ENCODE measurements at regions not wholly inside any gene's neighbourhood (a gene's known extent, or its start where the extent isn't known, plus 50 kb on each side); places are given as distances from the start of the nearest gene placed in this dataset.

DNA sequence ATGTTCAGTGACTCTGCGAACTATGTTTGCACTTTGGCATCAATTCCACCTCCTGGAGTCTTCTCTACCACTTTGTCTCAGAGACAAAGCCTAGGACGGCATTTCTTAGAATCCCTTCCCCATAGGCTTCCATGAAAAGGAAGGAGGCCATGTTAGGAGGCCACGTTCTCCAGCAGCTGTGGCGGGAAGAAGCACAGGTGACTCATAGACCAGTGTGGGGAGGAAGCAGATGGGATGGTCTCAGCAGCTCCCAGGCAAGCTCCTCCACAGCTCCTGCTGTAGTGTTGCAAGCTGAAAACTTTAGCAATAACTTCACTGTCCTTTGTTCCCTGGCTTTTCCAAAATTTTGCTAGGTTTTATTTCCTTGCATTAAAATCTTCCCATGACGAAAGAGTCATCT is 781.3 kb upstream of the ID2 start:
- H3K36me3 ChIP-seq: no peaks in the 10 kb centered on the region
- H3K4me1 ChIP-seq (replicated peaks): peaks cover under 1% of the 10 kb centered on the region; the same call in 1 of the 2 replicates
- DNase-seq (ENCODE audit: low read depth in 1 of 2, low spot score in 2 of 2): no peak
- H3K4me3 ChIP-seq: no peak overlapping the region
- no peaks in the 10 kb centered on the region for H3K9me3 ChIP-seq (replicated peaks)
- H3K27me3 ChIP-seq (replicated peaks): no peaks in the 10 kb centered on the region
- H3K27ac ChIP-seq: no peak overlapping the region

DNA sequence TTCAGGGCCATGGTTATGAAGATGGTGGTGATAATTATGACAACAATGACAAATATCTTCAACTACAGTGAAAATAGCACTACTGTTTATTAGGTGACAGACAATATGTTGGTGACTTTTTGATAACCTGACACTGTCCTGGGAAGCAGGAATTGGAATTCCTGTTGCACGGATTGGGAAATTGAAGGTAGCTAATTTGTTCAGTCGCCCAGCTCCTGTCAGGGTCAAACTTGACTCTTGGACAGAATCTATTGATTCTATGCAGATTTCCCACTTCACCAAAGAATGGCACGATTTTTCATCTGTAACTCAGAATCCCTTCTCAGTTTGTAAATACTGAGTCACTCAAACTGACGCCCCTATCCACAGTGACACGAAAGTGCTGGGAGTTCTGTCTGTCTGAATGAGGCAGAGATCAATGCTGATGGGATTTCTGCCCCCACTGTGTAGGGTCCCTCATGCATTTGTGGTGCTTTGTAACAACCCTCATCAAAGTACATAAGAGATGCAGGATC is 779.5 kb upstream of the ID2 start:
- H3K9me3 ChIP-seq (replicated peaks): no peaks in the 10 kb centered on the region
- no peaks in the 10 kb centered on the region for H3K4me1 ChIP-seq (replicated peaks)
- DNase-seq (ENCODE audit: low read depth in 1 of 2, low spot score in 2 of 2): no peak
- no peak overlapping the region for H3K4me3 ChIP-seq
- no peaks in the 10 kb centered on the region for H3K36me3 ChIP-seq
- H3K27ac ChIP-seq: no peak overlapping the region
- H3K27me3 ChIP-seq (replicated peaks): no peaks in the 10 kb centered on the region

DNA sequence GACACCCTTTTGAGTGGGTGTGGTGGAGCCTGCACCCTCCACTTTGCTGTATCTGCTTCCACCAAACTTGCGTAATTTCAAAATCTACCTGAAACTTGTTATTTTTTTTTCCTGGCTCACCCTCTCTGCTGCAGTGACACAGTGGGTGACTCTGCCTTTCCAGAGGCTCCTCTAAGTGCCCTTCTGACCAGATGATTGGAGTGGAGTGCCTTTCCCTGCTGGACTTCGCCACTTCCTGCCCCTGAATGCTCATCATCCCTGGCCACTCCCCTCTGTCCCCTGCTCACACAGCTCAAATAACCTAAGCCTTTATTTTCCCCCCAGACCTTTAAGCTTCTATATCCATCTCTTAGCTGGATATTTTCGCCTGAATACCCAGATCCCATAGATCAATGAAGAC is 777.5 kb upstream of the ID2 start:
- no peak for DNase-seq (ENCODE audit: low read depth in 1 of 2, low spot score in 2 of 2)
- Histone ChIP-seq H3K4me1 (replicated peaks) (no peaks in the 10 kb centered on the region), H3K36me3 (no peaks in the 10 kb centered on the region), H3K27me3 (replicated peaks) (no peaks in the 10 kb centered on the region), H3K4me3 (no peak overlapping the region), H3K9me3 (replicated peaks) (no peaks in the 10 kb centered on the region), H3K27ac (no peak overlapping the region)

DNA sequence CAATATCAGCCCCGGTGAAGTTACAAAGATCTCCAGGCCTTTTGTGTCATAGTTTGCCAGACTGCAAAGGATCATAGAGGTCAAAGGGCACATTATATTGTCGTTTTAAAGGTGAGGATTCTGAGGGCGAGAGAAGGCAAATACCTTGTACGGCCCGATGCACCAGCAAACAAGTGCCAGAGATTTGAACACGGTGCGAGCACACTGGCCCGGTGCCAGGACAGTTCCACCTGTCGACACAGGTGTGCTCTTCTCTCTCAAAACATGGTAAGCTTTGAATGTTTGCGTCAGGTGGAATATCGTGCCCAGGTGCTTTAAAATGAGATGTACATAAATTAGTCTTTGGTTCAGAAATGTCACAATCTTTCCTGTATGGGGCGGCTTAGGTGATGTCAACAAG is 776.1 kb upstream of the ID2 start:
- no peaks in the 10 kb centered on the region for H3K36me3 ChIP-seq
- DNase-seq (ENCODE audit: low read depth in 1 of 2, low spot score in 2 of 2): no peak
- H3K27me3 ChIP-seq (replicated peaks): no peaks in the 10 kb centered on the region
- no peaks in the 10 kb centered on the region for H3K4me1 ChIP-seq (replicated peaks)
- no peaks in the 10 kb centered on the region for H3K9me3 ChIP-seq (replicated peaks)
- no peak overlapping the region for H3K4me3 ChIP-seq
- H3K27ac ChIP-seq: no peak overlapping the region

DNA sequence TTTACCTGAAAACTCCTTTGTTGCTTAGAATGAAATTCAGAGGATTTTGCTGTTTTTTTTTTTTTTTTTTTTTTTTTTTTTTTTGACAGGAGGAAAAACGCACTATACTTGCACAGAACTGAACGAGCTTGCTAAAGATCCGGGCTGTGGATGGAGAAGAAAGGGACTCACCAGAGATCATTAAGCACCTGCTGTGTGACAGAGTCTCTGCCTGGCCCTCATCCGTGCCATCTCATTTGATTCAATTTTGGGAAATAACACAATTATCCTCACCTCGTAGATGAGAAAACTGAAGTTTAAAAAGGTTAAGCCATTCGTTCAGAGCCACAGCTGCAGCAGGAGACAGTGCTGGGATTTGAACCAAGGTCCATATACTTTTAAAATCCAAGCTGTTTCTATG is 775.4 kb upstream of the ID2 start:
- Histone ChIP-seq H3K36me3 (no peaks in the 10 kb centered on the region), H3K4me3 (no peak overlapping the region), H3K27me3 (replicated peaks) (no peaks in the 10 kb centered on the region), H3K27ac (no peak overlapping the region), H3K4me1 (replicated peaks) (no peaks in the 10 kb centered on the region), H3K9me3 (replicated peaks) (no peaks in the 10 kb centered on the region)
- no peak for DNase-seq (ENCODE audit: low read depth in 1 of 2, low spot score in 2 of 2)

DNA sequence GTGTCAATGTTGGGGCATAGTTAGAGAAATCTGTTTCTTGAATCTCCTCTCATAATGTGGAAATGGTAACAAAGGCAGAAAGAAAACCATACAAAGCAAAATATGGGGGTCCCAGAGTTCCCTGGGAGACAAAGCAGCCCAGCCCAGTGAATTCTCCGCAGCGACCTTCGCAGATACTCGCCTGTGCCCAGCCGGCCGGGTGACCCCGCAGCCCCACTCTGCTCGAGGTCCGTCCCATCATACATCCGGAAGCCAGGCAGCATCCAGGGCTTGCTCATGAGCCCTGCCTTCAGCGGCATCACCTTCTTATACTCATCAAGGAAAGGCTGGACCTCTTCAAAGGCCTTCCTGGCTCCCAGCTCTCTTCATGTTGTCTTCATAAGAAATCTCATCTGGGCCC is 774.8 kb upstream of the ID2 start:
- H3K27me3 ChIP-seq (replicated peaks): no peaks in the 10 kb centered on the region
- H3K9me3 ChIP-seq (replicated peaks): no peaks in the 10 kb centered on the region
- no peaks in the 10 kb centered on the region for H3K4me1 ChIP-seq (replicated peaks)
- no peak for DNase-seq (ENCODE audit: low read depth in 1 of 2, low spot score in 2 of 2)
- no peaks in the 10 kb centered on the region for H3K36me3 ChIP-seq
- no peak overlapping the region for H3K27ac ChIP-seq
- H3K4me3 ChIP-seq: no peak overlapping the region

DNA sequence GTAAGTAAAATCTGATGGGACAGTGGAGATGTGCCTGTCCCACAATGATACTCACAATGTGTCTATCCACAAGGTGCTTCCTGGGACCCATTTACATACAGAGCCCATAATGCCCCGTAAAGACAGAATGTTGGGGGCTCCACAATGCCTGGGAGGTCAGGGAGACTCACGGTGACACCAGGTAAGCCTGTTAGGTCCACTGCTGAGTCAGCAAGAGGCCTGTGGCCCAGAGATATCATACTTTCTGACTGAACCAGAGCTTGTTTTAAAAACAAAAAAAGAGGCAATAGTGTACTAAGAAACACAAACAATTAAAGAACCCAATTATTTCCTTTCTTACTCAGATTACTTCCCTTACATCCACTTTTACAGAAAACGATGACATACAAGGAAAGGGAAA is 771.1 kb upstream of the ID2 start:
- Histone ChIP-seq H3K27me3 (replicated peaks) (no peaks in the 10 kb centered on the region), H3K4me3 (no peak overlapping the region), H3K36me3 (no peaks in the 10 kb centered on the region), H3K9me3 (replicated peaks) (no peaks in the 10 kb centered on the region), H3K4me1 (replicated peaks) (no peaks in the 10 kb centered on the region), H3K27ac (no peak overlapping the region)
- DNase-seq (ENCODE audit: low read depth in 1 of 2, low spot score in 2 of 2): no peak

DNA sequence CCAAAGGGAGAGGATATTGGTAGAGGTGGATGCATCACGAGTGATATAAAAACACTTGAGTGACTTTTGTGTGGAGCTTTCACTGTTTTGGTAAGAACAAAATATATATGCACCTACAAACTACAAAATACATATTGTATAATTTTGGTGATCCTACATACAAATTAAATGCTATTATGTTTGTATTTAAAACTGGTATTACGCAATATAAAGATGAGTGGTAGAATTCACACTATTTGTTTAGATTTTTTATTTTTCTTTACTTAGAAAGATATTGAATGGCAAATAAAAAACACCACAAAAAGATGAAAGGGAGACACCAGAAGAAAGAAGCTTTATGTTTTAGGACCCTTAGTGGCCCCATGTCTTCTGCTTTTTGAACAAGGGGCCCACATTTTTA is 770.7 kb upstream of the ID2 start:
- Histone ChIP-seq H3K9me3 (replicated peaks) (no peaks in the 10 kb centered on the region), H3K36me3 (no peaks in the 10 kb centered on the region), H3K4me3 (no peak overlapping the region), H3K27me3 (replicated peaks) (no peaks in the 10 kb centered on the region), H3K27ac (no peak overlapping the region), H3K4me1 (replicated peaks) (no peaks in the 10 kb centered on the region)
- no peak for DNase-seq (ENCODE audit: low read depth in 1 of 2, low spot score in 2 of 2)

DNA sequence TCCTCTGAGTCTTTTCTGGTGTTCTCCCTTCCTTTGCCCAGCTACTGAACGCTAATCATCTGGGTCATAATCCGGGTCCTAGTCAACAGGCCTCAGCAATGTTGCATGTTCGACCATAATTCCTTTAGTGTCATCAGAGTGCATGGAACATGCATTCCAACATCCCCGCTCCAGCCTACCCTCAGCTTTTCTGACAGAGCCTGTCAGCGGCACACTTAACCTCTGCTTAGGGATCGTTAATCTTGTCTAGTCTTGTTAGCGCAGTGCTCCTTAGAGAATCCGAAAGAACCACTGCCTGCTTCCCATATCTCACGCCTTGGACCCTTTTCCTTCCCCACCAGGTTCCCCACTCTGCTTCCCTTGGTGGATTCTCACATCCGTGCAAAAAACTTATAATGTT is 767.9 kb upstream of the ID2 start:
- H3K4me3 ChIP-seq: no peak overlapping the region
- no peak overlapping the region for H3K27ac ChIP-seq
- no peaks in the 10 kb centered on the region for H3K9me3 ChIP-seq (replicated peaks)
- H3K27me3 ChIP-seq (replicated peaks): no peaks in the 10 kb centered on the region
- H3K4me1 ChIP-seq (replicated peaks): no peaks in the 10 kb centered on the region
- H3K36me3 ChIP-seq: no peaks in the 10 kb centered on the region
- no peak for DNase-seq (ENCODE audit: low read depth in 1 of 2, low spot score in 2 of 2)

DNA sequence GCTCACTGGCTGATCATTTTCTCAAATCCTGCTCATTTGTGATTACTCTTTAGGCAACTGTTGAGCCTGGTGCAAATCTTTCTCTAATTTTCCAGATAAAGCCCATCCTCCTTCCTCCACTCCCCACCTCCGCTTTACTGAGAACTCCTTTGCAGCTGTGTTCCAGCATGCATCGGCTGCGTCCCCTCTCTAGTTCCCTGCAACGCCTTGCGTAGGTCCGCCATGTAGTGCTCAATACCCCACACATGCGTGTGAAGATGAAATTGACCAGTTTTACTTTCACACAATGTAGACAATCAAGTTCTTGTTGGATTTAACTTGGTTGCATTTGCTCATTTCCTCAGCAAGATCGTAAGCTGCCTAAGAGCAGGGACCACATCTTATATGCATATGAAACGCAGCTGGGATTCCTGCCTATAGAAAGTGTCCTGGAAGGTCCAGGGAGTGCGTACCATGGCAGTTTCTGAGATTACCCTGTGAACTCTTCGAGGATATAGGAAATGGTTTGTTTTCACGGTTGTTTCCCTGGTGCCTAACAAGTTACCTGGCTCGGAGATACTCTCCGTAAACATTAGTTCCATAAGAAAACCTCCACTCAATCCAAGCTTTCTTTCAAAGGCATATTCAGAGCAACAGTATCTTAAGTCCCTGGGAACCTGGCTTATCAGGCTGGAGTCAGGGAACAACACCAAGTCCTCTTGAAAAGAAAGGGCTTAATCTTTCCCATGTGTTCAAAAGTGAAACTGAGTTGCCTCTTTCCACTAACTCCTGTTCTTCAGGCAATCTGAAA is 766.4 kb upstream of the ID2 start:
- Histone ChIP-seq H3K9me3 (replicated peaks) (no peaks in the 10 kb centered on the region), H3K27ac (no peak overlapping the region), H3K4me1 (replicated peaks) (no peaks in the 10 kb centered on the region), H3K36me3 (no peaks in the 10 kb centered on the region), H3K4me3 (no peak overlapping the region), H3K27me3 (replicated peaks) (no peaks in the 10 kb centered on the region)
- DNase-seq (ENCODE audit: low read depth in 1 of 2, low spot score in 2 of 2): peak in 1 of 2 experiments; percentile 11

DNA sequence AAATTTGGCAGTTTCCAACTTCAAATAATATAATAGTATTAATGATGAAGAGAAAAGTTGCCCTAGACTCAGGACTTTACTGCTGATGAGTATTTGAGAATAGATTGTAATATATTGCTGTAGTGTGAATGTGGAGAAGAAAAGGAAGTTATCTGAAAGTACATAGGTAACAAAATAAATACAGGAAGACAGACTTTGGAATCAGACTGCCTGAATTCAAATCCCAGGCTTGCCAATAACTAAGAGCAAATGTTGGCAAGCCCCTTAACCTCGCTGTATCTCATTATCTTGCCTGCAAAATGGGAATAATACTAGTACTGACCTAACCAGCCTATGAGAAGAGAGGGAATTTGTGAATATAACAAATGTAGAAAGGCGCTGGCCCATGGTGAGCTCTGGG is 765.2 kb upstream of the ID2 start:
- H3K4me3 ChIP-seq: no peak overlapping the region
- H3K27me3 ChIP-seq (replicated peaks): no peaks in the 10 kb centered on the region
- no peak for DNase-seq (ENCODE audit: low read depth in 1 of 2, low spot score in 2 of 2)
- no peaks in the 10 kb centered on the region for H3K9me3 ChIP-seq (replicated peaks)
- H3K4me1 ChIP-seq (replicated peaks): no peaks in the 10 kb centered on the region
- H3K36me3 ChIP-seq: no peaks in the 10 kb centered on the region
- H3K27ac ChIP-seq: no peak overlapping the region

DNA sequence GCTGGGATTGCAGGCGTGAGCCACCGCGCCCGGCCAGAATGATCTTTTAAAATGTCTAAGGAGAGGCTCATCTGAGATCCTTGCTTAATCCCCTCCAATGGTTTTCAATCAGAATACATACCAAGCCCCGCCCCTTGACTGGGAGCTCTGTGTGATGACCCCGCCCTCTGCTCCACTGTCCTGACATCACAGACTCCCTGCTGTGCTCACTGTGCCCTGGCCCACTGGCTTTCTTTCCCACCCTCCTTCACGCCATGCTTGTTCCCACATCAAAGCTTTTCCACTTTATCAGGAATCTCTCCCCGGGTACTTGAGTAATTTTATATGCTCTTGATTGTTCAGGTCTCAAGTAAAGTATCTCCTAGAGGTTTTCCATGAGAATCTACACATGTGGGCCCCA is 762.3 kb upstream of the ID2 start:
- Histone ChIP-seq H3K27ac (no peak overlapping the region), H3K36me3 (no peaks in the 10 kb centered on the region), H3K4me3 (no peak overlapping the region), H3K9me3 (replicated peaks) (no peaks in the 10 kb centered on the region), H3K4me1 (replicated peaks) (no peaks in the 10 kb centered on the region), H3K27me3 (replicated peaks) (no peaks in the 10 kb centered on the region)
- no peak for DNase-seq (ENCODE audit: low read depth in 1 of 2, low spot score in 2 of 2)

DNA sequence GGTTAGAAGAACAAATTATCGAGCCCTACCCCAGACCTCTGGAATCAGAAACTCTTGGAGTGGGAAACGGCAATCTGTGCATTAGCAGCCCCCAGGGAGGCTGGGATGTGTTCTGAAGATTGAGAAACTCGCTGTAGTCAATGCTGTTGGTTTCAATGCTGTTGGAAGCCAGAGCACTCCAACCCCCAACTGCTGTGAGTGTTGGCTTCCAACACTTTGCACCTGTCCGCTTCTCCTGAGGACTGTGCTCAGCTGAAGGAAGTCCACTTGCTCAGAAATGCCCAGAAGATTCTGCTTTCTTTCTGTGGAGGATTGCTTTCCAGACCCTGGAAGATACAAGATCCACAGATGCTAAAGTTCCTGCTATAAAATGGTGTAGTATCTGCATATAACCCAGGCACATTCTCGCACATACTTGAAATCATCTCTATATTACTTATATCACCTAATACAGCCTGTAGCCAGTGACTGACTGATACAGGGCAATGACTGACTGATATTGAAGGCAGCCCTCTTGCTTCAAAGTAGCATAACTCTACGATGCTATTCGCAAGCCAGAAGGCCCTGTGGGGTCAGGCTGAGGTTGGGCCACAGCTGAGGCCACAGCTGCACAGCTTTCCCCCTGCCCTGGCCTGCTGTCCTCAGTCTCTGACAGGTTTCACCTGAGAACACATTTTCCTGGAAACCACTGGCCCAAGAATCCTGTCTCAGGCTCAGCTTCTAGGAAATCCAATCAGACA is 757.7 kb upstream of the ID2 start:
- Histone ChIP-seq H3K9me3 (replicated peaks) (no peaks in the 10 kb centered on the region), H3K36me3 (no peaks in the 10 kb centered on the region), H3K4me1 (replicated peaks) (no peaks in the 10 kb centered on the region), H3K27me3 (replicated peaks) (no peaks in the 10 kb centered on the region), H3K4me3 (no peak overlapping the region), H3K27ac (no peak overlapping the region)
- DNase-seq (ENCODE audit: low read depth in 1 of 2, low spot score in 2 of 2): no peak

DNA sequence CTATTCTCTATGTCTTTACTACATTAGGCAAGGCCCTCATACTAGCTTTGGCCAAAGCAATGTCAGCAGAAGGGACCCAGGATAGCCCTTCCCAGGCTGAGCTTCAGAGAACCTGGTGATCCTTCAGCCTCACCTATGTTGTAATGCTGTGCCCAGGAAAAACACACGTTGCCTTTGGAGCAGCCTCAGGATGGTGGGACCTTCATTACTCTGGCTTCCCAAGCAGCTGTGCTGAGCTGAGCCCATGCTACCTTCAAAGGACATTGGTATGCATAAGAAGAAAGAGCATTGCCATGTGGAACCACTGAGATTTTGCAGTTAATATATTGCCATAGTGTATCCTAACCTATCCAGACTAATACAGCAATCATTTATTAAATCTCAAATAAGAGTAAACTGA is 756.4 kb upstream of the ID2 start:
- Histone ChIP-seq H3K27ac (no peak overlapping the region), H3K27me3 (replicated peaks) (no peaks in the 10 kb centered on the region), H3K4me1 (replicated peaks) (no peaks in the 10 kb centered on the region), H3K36me3 (no peaks in the 10 kb centered on the region), H3K4me3 (no peak overlapping the region), H3K9me3 (replicated peaks) (no peaks in the 10 kb centered on the region)
- no peak for DNase-seq (ENCODE audit: low read depth in 1 of 2, low spot score in 2 of 2)

Measured in SJSA1 (cell line).